Cardiac fibroblast (primary cell): ENCODE measurements at regions not wholly inside any gene's neighbourhood (a gene's known extent, or its start where the extent isn't known, plus 50 kb on each side); places are given as distances from the start of the nearest gene placed in this dataset.

Experiments
- DNase-seq, 2 donors: peaks; one replicate each; pipeline versions ENCODE4 v3.0.0 to v3.0.0-alpha.2; 2010; ENCODE audit warnings: low read depth in 2 of 2
- H3K4me3 ChIP-seq, 2 donors: replicated peaks in 1 of 2; 1 replicate in 1 of 2; 2 replicates in 1 of 2; pipeline ENCODE4 v1.5.1; 2011; ENCODE audit warnings: low read depth in 2 of 2, low read length in 2 of 2, mild to moderate bottlenecking in 2 of 2, moderate library complexity in 1 of 2
- TF ChIP-seq, protein P1 (sequence below): IDR thresholded peaks from one replicate; pipeline ENCODE4 v1.5.1; 2011; ENCODE audit warnings: low read depth, mild to moderate bottlenecking, low read length, inconsistent platforms

DNA sequence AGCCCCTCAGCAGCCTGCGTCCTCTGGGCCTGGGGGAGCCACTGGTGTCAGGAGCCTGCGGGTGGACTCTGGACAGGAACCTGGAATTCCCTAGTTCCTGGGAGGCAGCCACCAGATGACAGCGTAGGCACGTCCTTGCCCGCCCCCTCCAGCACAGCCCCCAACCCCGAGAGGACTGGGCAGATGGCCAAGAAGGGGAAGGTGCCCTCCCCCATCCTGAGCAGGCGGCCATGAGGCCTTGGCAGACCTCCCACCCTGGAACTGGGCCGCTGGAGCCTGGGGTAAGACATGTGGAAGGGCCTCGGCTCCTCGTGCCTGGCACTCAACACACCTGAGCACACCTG, 60.4 kb upstream of the FBRSL1 start:
- DNase-seq = peak in 1 of 2 donors; percentile 12
- TF ChIP-seq, protein P1, sequence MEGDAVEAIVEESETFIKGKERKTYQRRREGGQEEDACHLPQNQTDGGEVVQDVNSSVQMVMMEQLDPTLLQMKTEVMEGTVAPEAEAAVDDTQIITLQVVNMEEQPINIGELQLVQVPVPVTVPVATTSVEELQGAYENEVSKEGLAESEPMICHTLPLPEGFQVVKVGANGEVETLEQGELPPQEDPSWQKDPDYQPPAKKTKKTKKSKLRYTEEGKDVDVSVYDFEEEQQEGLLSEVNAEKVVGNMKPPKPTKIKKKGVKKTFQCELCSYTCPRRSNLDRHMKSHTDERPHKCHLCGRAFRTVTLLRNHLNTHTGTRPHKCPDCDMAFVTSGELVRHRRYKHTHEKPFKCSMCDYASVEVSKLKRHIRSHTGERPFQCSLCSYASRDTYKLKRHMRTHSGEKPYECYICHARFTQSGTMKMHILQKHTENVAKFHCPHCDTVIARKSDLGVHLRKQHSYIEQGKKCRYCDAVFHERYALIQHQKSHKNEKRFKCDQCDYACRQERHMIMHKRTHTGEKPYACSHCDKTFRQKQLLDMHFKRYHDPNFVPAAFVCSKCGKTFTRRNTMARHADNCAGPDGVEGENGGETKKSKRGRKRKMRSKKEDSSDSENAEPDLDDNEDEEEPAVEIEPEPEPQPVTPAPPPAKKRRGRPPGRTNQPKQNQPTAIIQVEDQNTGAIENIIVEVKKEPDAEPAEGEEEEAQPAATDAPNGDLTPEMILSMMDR = no peak
- H3K4me3 ChIP-seq = no peak overlapping the region

DNA sequence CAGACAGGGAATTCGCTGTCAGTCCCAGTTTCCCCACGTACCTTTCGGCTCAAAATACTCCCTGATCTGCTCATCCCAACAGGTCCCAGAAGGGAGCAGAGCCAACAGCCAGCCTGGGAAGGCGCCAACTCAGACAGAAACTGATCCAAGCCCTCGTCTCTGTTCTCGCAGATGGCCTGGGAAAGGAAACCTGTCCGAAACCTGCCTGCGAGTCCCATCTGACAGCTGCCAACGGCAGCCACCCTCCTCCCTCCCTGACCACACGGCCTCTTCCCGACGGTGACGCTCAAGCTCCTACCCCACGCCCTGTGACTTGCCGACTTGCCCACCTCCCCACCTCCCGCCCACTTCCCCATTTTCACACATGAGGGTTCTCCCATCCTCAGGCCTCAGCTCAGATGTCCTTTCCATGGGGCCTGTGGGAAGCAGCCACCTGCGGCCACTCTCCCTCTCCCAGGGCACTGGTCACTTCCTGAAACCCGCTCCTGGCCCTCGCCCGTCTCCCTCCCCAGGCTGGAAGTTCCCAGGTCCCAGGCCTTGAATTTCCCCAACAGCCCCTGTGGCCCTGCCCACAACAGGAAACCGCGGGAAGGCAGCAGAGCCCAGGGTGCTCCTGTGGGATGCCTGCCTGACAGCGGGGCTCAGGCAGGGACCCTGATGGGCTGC, 60.9 kb upstream of the FBRSL1 start:
- TF ChIP-seq, protein P1 = no peak
- DNase-seq = no peak
- no peak overlapping the region for H3K4me3 ChIP-seq

DNA sequence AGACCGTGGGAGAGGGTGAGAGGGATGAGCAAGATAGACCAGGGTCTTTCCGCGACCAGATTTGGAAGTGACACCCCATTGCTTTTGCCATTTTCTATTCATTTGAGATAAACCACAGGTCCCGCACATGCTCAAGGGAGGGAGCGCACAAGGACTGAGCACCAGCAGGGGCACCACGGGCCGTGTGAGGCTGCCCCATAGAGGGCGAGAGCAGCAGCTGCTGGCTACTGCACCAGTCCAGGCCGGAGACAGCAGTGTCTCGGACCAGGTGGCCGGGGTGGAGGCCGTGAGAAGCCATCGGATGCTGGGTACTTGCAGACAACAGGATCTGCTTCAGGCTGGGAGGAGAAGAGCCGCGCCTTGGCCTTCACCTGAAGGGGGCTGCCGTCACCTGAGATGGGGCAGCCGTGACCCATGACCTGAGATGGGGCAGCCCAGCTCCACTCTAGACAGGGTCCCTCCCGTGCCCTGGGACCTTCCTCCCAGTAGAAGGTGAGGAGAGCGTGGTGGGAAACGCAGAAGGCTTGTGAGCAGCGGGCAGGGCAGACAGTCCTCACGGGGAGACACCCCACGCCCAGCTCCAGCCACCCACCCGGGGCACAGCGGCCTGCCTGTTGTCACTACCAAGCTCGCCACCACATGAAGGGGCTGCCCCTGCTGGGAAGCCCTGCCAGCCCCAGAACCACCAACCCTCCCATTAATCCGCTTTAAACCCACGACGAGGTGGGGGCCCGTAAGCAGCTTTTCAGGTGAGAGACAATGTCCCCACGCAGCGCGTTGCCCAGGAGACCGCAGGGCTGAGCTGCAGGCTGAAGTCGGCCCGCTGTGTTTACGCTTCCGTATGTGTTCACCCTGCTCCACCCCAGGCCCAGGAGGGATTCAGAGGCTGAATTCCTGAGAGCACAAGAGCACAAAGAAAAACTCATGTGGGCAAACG, 61.7 kb upstream of the FBRSL1 start:
- no peak for DNase-seq
- no peak overlapping the region for H3K4me3 ChIP-seq
- TF ChIP-seq, protein P1 = no peak

DNA sequence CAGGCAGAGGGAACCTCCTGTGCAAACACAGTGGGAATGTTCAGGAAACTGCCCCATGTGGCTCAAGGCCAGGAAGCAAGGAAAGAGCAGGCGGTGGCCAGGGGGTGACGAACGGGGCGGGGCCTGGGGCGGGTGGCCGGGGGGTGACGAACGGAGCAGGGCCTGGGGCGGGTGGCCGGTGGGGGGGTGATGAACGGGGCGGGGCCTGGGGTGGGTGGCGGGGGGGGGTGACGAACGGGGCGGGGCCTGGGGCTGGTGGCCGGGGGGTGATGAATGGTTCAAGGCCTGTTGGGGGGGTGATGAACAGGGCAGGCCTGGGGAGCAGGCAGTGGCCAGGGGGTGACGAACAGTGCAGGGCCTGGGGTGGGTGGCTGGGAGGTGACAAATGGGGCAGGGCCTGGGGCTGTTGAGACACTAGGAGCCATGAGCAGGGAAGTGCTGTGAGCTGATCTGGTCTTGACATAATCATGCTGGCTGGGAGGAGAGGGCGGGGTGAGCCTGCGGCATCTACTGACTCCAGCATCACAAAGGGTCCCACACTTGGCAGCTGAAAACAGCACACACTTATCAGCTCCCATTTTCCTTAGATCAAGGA, 62.7 kb upstream of the FBRSL1 start:
- TF ChIP-seq, protein P1 = no peak
- H3K4me3 ChIP-seq = no peak overlapping the region
- DNase-seq = no peak

DNA sequence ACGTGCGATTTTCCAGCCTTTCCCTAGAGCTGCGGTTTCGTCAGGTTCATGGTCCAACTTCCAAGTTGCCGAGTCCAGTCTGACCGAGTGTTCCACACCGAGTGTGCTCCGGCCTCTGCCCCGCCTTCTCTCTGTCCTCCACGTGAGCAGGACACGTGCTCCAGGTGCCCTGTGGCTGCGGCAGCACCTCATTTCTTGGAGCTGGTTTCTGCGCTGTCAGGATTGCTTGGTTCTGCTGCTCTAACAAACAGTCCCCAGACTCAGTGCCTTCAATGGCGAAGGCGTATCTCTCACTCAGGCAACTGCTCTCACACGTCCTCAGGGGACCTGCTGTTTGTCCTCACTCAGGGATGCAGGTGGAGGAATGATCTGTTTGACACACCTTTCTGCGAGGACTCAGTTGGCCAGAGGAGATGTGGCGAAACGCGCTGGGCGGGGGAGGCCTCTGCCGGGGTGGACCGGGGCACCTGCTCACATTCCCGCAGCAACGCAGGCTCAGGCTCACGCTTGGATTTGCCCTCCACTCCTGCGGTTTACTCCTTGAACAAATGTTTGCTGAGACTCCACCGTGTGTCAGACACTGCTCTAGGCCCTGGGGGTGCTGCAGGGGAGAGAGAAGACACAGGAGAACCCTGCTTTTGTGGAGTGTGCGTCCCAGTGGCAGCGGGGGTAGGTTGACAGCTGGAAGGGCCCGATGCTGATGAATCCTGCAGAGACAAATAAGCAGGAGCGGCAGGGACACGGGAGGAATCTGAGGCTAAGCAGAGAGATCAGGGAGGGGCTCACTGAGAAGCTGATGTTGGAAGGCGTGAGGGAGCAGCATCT, 63.4 kb upstream of the FBRSL1 start:
- DNase-seq = no peak
- H3K4me3 ChIP-seq = no peak overlapping the region
- TF ChIP-seq, protein P1 = no peak

DNA sequence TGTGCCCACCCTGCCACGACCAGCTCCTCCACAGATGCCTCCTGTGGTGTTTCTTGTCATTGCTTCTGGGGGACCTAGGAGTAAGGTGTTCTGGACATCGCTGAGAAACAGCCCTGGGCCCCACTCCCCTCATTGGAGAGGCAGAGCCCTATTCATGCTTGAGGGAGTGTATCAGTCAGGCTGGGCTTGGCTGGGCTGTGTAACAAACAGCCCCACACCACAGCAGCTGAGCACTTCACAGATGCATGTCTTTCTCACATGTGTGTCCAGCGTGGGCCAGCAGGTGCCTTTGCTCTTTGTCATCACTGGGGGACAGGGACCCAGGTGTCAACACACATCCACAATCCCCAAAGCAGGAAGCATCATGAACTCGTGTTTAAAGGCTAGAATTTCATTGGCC, 65.1 kb upstream of the FBRSL1 start:
- DNase-seq = no peak
- no peak overlapping the region for H3K4me3 ChIP-seq
- TF ChIP-seq, protein P1 = no peak
